ENCODE measurements at regions not wholly inside any gene's neighbourhood (a gene's known extent, or its start where the extent isn't known, plus 50 kb on each side); places are given as distances from the start of the nearest gene placed in this dataset.
"Not testable (repeated sequence)": the region's sequence is repeated elsewhere in the genome, so short reads cannot be mapped to it uniquely, and the experiment has no call there.

DNA sequence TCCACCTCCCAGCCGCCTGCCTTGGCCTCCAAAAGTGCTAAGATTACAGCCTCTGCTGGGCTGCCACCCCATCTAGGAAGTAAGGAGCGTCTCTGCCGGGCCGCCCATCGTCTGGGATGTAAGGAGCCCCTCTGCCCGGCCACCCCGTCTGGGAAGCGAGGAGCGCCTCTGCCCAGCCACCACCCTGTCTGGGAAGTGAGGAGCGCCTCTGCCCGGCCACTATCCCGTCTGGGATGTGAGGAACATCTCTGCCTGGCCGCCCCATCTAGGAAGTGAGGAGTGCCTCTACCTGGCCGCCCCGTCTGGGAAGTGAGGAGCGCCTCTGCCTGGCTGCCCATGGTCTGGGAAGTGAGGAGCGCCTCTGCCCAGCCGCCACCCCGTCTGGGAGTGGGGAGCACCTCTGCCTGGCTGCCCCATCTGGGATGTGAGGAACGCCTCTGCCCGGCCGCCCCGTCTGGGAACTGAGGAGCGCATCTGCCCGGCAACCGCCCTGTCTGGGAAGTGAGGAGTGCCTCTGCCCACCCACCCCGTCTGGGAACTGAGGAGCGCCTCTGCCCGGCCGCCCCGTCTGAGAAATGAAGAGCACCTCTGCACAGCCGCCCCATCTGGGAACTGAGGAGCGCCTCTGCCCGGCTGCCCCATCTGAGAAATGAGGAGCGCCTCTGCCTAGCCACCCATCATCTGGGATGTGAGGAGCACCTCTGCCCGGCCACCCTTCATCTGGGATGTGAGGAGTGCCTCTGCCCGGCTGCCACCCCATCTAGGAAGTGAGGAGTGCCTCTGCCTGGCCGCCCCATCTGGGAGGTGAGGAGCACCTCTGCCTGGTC is 137.8 kb upstream of the PALMD start:
- Mint-ChIP-seq H3K4me3 (no peak overlapping the region), H3K27me3 (ENCODE audit: low read depth) (peaks cover 10% of the 10 kb centered on the region)
- TF ChIP-seq, protein P1, sequence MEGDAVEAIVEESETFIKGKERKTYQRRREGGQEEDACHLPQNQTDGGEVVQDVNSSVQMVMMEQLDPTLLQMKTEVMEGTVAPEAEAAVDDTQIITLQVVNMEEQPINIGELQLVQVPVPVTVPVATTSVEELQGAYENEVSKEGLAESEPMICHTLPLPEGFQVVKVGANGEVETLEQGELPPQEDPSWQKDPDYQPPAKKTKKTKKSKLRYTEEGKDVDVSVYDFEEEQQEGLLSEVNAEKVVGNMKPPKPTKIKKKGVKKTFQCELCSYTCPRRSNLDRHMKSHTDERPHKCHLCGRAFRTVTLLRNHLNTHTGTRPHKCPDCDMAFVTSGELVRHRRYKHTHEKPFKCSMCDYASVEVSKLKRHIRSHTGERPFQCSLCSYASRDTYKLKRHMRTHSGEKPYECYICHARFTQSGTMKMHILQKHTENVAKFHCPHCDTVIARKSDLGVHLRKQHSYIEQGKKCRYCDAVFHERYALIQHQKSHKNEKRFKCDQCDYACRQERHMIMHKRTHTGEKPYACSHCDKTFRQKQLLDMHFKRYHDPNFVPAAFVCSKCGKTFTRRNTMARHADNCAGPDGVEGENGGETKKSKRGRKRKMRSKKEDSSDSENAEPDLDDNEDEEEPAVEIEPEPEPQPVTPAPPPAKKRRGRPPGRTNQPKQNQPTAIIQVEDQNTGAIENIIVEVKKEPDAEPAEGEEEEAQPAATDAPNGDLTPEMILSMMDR (IDR thresholded peaks at IDR 0.05; ENCODE audit: unreplicated experiment in 3 of 3) = no peak

DNA sequence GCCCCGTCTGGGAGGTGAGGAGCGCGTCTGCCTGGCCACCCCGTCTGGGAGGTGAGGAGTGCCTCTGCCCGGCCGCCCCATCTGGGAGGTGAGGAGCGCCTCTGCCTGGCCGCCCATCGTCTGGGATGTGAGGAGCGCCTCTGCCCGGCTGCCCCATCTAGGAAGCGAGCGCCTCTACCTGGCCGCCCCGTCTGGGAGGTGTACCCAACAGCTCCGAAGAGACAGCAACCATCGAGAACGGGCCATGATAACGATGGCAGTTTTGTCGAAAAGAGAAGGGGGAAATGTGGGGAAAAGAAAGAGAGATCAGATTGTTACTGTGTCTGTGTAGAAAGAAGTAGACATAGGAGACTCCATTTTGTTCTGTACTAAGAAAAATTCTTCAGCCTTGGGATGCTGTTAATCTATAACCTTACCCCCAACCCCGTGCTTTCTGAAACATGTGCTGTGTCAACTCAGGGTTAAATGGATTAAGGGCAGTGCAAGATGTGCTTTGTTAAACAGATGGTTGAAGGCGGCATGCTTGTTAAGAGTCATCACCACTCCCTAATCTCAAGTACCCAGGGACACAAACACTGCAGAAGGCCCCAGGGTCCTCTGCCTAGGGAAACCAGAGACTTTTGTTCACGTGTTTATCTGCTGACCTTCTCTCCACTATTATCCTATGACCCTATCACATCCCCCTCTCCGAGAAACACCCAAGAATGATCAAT is 137.0 kb upstream of the PALMD start:
- not testable (repeated sequence) for H3K36me3 Mint-ChIP-seq (ENCODE audit: low read depth); H3K4me3 Mint-ChIP-seq; H3K27ac Mint-ChIP-seq; H3K4me1 Mint-ChIP-seq
- Mint-ChIP-seq H3K9me3 (peaks cover 19% of the 10 kb centered on the region), H3K27me3 (ENCODE audit: low read depth) (peaks cover 10% of the 10 kb centered on the region)

More for the DNA sequence above, 137.8 kb upstream of the PALMD start:
- Mint-ChIP-seq H3K9me3 (peaks cover 19% of the 10 kb centered on the region), H3K36me3 (ENCODE audit: low read depth) (peaks cover 5% of the 10 kb centered on the region), H3K27ac (no peak overlapping the region), H3K4me1 (no peaks in the 10 kb centered on the region)

DNA sequence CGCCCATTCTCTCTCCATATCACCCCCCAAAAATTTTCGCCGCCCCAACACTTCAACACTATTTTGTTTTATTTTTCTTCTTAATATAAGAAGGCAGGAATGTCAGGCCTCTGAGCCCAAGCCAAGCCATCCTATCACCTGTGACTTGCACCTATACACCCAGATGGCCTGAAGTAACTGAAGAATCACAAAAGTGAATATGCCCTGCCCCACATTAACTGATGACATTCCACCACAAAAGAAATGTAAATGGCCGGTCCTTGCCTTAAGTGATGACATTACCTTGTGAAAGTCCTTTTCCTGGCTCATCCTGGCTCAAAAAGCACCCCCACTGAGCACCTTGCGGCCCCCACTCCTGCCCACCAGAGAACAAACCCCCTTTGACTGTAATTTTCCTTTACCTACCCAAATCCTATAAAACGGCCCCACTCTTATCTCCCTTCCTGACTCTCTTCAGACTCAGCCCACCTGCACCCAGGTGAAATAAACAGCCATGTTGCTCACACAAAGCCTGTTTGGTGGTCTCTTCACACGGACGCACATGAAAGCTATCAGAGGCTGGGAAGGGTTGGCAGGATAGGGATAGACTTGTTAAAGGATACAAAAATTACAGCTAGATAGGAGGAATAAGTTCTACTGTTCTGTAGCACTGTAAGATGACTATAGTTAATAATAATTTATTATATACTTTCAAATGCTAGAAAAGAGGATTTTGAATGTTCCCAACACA is 130.9 kb upstream of the PALMD start:
- H3K36me3 Mint-ChIP-seq (ENCODE audit: low read depth); H3K27me3 Mint-ChIP-seq (ENCODE audit: low read depth); H3K9me3 Mint-ChIP-seq; H3K4me1 Mint-ChIP-seq; H3K4me3 Mint-ChIP-seq; H3K27ac Mint-ChIP-seq: not testable (repeated sequence)

DNA sequence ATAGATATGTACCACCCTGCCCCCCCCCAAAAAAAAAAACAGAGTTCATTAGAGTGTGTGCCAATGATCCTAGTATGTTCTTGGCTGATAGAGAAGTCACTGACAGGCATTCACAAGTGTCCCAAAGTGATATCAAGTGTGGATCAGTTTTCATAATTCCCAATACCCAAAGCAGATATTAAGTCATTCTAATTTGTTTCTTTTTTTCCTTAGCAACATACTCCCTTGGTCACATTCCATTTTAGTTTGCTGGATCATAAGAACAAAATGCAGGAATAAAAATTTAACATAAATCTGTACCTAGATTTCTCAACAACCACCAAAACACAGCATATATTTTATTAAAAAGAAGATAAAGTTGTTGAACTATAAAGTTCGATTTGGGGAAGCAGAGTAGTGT is 129.8 kb upstream of the PALMD start:
- Mint-ChIP-seq H3K27me3 (ENCODE audit: low read depth) (peaks cover 3% of the 10 kb centered on the region), H3K4me1 (no peaks in the 10 kb centered on the region), H3K36me3 (ENCODE audit: low read depth) (no peaks in the 10 kb centered on the region), H3K27ac (no peak overlapping the region), H3K9me3 (peaks cover 9% of the 10 kb centered on the region), H3K4me3 (no peak overlapping the region)
- TF ChIP-seq, protein P1 (IDR thresholded peaks at IDR 0.05; ENCODE audit: unreplicated experiment in 3 of 3) = no peak

DNA sequence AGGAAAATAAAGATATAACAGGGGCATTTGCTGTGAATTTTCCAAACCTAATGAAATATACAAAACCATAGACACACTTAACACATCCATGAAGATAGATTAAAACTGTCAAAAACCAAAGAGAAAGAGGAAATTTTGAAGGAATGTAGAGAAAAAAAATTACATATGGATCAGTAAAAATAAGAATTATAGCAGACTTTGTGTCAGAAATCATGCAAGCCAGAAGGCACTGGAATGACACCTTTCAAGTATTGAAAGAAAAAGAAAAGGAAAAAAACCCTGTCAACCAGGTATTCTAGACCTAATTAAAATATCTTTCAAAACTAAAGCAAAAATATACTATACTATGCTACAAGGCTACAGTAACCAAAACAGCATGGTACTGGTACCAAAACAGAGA is 125.8 kb upstream of the PALMD start:
- peaks cover 2% of the 10 kb centered on the region for H3K27me3 Mint-ChIP-seq (ENCODE audit: low read depth)
- H3K27ac Mint-ChIP-seq = no peak overlapping the region
- H3K9me3 Mint-ChIP-seq = peaks cover 19% of the 10 kb centered on the region
- H3K36me3 Mint-ChIP-seq (ENCODE audit: low read depth) = no peaks in the 10 kb centered on the region
- no peak overlapping the region for H3K4me3 Mint-ChIP-seq
- no peaks in the 10 kb centered on the region for H3K4me1 Mint-ChIP-seq
- TF ChIP-seq, protein P1 (IDR thresholded peaks at IDR 0.05; ENCODE audit: unreplicated experiment in 3 of 3) = no peak

DNA sequence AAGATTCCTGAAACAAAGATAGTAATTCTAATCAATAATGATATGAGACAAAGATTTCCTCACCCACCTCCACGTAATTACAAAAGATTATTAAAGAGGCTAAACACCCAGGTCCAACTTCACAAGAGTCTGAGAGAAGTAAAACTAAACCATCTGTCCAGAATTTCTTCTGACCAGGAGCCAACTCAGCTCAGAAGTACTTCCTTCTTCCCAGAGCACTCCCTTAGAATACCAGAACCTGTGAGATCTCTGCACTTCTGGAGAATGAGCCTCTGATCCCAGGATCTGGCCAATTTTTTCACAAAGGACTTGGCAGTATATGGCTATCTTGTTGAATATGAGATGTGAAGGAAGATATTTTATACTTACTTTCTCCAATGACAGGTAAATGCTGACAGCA is 120.6 kb upstream of the PALMD start:
- H3K4me1 Mint-ChIP-seq = no peaks in the 10 kb centered on the region
- peaks cover 12% of the 10 kb centered on the region for H3K9me3 Mint-ChIP-seq
- no peak overlapping the region for H3K27ac Mint-ChIP-seq
- H3K27me3 Mint-ChIP-seq (ENCODE audit: low read depth) = no peaks in the 10 kb centered on the region
- no peak overlapping the region for H3K4me3 Mint-ChIP-seq
- H3K36me3 Mint-ChIP-seq (ENCODE audit: low read depth) = no peaks in the 10 kb centered on the region
- TF ChIP-seq, protein P1 (IDR thresholded peaks at IDR 0.05; ENCODE audit: unreplicated experiment in 3 of 3) = no peak
